ENCODE measurements at regions not wholly inside any gene's neighbourhood (a gene's known extent, or its start where the extent isn't known, plus 50 kb on each side); places are given as distances from the start of the nearest gene placed in this dataset.

- no peak for TF ChIP-seq EZH2 (IDR thresholded peaks at IDR 0.05)
- no peak for TF ChIP-seq POLR2AphosphoS5 (IDR thresholded peaks at IDR 0.05; ENCODE audit: borderline replicate concordance, low read depth, low read length)
- no peak for TF ChIP-seq FOXP2 (optimal IDR thresholded peaks at IDR 0.05; ENCODE audit: control extremely low read depth, extremely low read length, insufficient read depth)
These were observed 341.4 kb downstream of the ADAMTS20 start for GRCh38 chr12:43210485-43211192.

Data from SK-N-MC (cell line).